ENCODE measurements at regions not wholly inside any gene's neighbourhood (a gene's known extent, or its start where the extent isn't known, plus 50 kb on each side); places are given as distances from the start of the nearest gene placed in this dataset.

- no peaks in the 10 kb centered on the region for H4K20me1 ChIP-seq (ENCODE audit: control insufficient read depth, insufficient read depth, insufficient read length)
- H2BK12ac ChIP-seq (ENCODE audit: insufficient read length, low read depth, low read length), result no peak overlapping the region
- Mint-ChIP-seq H3K36me3 (ENCODE audit: insufficient read depth in 1 of 3, low read depth in 3 of 3) (peaks cover 0 to 2% (median 0%) of the 10 kb centered on the region in 3 experiments; a peak in 2 of 7 replicates), H3K27me3 (ENCODE audit: low read depth) (no peaks in the 10 kb centered on the region), H3K4me1 (peaks cover 43 to 47% of the 10 kb centered on the region in 2 experiments), H3K4me3 (no peak overlapping the region), H3K9me3 (peaks cover 2% of the 10 kb centered on the region in 2 experiments; a peak in 4 of 5 replicates), H3K27ac (no peak overlapping the region)
- no peak for DNase-seq
- H3K27me3 ChIP-seq (ENCODE audit: insufficient read depth, low read length), result no peaks in the 10 kb centered on the region
- H2AFZ ChIP-seq (ENCODE audit: low read length), result no peak overlapping the region
- no peak overlapping the region for H4K91ac ChIP-seq (ENCODE audit: insufficient read length, low read depth, low read length)
- H3K4me1 ChIP-seq (ENCODE audit: insufficient read depth, low read length), result peaks cover 6% of the 10 kb centered on the region; the same call in 1 of the 2 replicates
- no peak overlapping the region for H4K8ac ChIP-seq (replicated peaks; ENCODE audit: insufficient read length, low read depth, low read length)
- H3K79me1 ChIP-seq (ENCODE audit: insufficient read depth, low read depth, low read length, poor library complexity, severe bottlenecking), result no peaks in the 10 kb centered on the region
- no peak overlapping the region for H2BK15ac ChIP-seq (ENCODE audit: low read depth, low read length)
- no peak overlapping the region for H2BK20ac ChIP-seq (ENCODE audit: low read depth, low read length, poor library complexity, severe bottlenecking)
- H3K79me2 ChIP-seq (ENCODE audit: insufficient read depth, low read length), result no peaks in the 10 kb centered on the region
- no peak overlapping the region for H2BK120ac ChIP-seq (ENCODE audit: low read depth, low read length, poor library complexity, severe bottlenecking)
- H4K5ac ChIP-seq (ENCODE audit: insufficient read length, low read depth, low read length), result no peak overlapping the region
- no peak overlapping the region for H3K18ac ChIP-seq (ENCODE audit: insufficient read length, low read depth, low read length)
- H3K14ac ChIP-seq (ENCODE audit: insufficient read depth, low read length), result no peak overlapping the region
- H3K56ac ChIP-seq (ENCODE audit: insufficient read length, low read depth, low read length), result no peak overlapping the region
- H3K9me3 ChIP-seq (ENCODE audit: control insufficient read depth, low read depth, low read length), result peaks cover 3% of the 10 kb centered on the region
- H3K4me2 ChIP-seq (ENCODE audit: insufficient read depth, insufficient read length, low read length), result no peak overlapping the region
- no peak overlapping the region for H3K23ac ChIP-seq (ENCODE audit: insufficient read length, low read depth, low read length)
- no peaks in the 10 kb centered on the region for H3K23me2 ChIP-seq (ENCODE audit: insufficient read length, low read depth, low read length, poor library complexity, severe bottlenecking)
- H3K4ac ChIP-seq (ENCODE audit: low read depth, low read length), result no peak overlapping the region
- H3K9ac ChIP-seq (ENCODE audit: extremely low read depth, insufficient read length, low read length), result no peak overlapping the region
- H3T11ph ChIP-seq (ENCODE audit: low read length), result no peak overlapping the region
- H2AK5ac ChIP-seq (ENCODE audit: insufficient read length, low read length), result no peak overlapping the region
- no peak overlapping the region for H2BK5ac ChIP-seq (ENCODE audit: insufficient read length, low read length)
- TF ChIP-seq, protein P1, sequence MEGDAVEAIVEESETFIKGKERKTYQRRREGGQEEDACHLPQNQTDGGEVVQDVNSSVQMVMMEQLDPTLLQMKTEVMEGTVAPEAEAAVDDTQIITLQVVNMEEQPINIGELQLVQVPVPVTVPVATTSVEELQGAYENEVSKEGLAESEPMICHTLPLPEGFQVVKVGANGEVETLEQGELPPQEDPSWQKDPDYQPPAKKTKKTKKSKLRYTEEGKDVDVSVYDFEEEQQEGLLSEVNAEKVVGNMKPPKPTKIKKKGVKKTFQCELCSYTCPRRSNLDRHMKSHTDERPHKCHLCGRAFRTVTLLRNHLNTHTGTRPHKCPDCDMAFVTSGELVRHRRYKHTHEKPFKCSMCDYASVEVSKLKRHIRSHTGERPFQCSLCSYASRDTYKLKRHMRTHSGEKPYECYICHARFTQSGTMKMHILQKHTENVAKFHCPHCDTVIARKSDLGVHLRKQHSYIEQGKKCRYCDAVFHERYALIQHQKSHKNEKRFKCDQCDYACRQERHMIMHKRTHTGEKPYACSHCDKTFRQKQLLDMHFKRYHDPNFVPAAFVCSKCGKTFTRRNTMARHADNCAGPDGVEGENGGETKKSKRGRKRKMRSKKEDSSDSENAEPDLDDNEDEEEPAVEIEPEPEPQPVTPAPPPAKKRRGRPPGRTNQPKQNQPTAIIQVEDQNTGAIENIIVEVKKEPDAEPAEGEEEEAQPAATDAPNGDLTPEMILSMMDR (conservative IDR thresholded peaks at IDR 0.05), result no peak
- no peak overlapping the region for H3K27ac ChIP-seq (ENCODE audit: insufficient read length, low read depth, low read length)
These were observed 205.4 kb upstream of the PCSK2 start for GRCh38 chr20:17021481-17021880.

Measured in H9 (cell line).